ENCODE measurements at regions not wholly inside any gene's neighbourhood (a gene's known extent, or its start where the extent isn't known, plus 50 kb on each side); places are given as distances from the start of the nearest gene placed in this dataset.
"Not testable (repeated sequence)": the region's sequence is repeated elsewhere in the genome, so short reads cannot be mapped to it uniquely, and the experiment has no call there.

GRCh38 chr10:45056806-45057205 is 56.1 kb downstream of the ZNF22 start:
- DNase-seq: not testable (repeated sequence)

GRCh38 chr10:45058580-45058979 is 57.9 kb downstream of the ZNF22 start:
- no peak for DNase-seq

GRCh38 chr10:45058992-45059561 is 58.4 kb downstream of the ZNF22 start:
- DNase-seq: no peak

GRCh38 chr10:45059632-45060031 is 58.9 kb downstream of the ZNF22 start:
- DNase-seq: peak; percentile 42

- no peak for DNase-seq
Observed at GRCh38 chr10:45061982-45062381, 61.3 kb downstream of the ZNF22 start.

- no peak for DNase-seq
Observed at GRCh38 chr10:45063591-45064231, 63.0 kb downstream of the ZNF22 start.

GRCh38 chr10:45064998-45065397 is 64.3 kb downstream of the ZNF22 start:
- DNase-seq: no peak

GRCh38 chr10:45071043-45071813 is 70.5 kb downstream of the ZNF22 start:
- peak; percentile 59 for DNase-seq

GRCh38 chr10:45075216-45075615 is 74.5 kb downstream of the ZNF22 start:
- no peak for DNase-seq

GRCh38 chr10:45075826-45076380 is 75.2 kb downstream of the ZNF22 start:
- no peak for DNase-seq

- no peak for DNase-seq
Observed at GRCh38 chr10:45076891-45077290, 76.2 kb downstream of the ZNF22 start.

- DNase-seq: no peak
Observed at GRCh38 chr10:45080331-45080730, 79.6 kb downstream of the ZNF22 start.

GRCh38 chr10:45082176-45082575 is 81.5 kb downstream of the ZNF22 start:
- no peak for DNase-seq

GRCh38 chr10:45091968-45092367 is 91.2 kb downstream of the ZNF22 start:
- DNase-seq: no peak

GRCh38 chr10:45093945-45094344 is 93.2 kb downstream of the ZNF22 start:
- DNase-seq: no peak

GRCh38 chr10:45095286-45095685 is 94.6 kb downstream of the ZNF22 start:
- DNase-seq: no peak

- DNase-seq: no peak
Observed at GRCh38 chr10:45096001-45096400, 95.3 kb downstream of the ZNF22 start.

- DNase-seq: no peak
Observed at GRCh38 chr10:45100429-45100828, 99.7 kb downstream of the ZNF22 start.

- DNase-seq: no peak
Observed at GRCh38 chr10:45104674-45105073, 104.0 kb downstream of the ZNF22 start.

- DNase-seq: not testable (repeated sequence)
Observed at GRCh38 chr10:45105309-45105708, 104.6 kb downstream of the ZNF22 start.

- no peak for DNase-seq
Observed at GRCh38 chr10:45106236-45106856, 105.6 kb downstream of the ZNF22 start.

GRCh38 chr10:45111509-45111908 is 110.8 kb downstream of the ZNF22 start:
- no peak for DNase-seq

- not testable (repeated sequence) for DNase-seq
Observed at GRCh38 chr10:45117940-45118339, 117.2 kb downstream of the ZNF22 start.
